Umbilical cord (tissue), 1 donor: ENCODE measurements at regions not wholly inside any gene's neighbourhood (a gene's known extent, or its start where the extent isn't known, plus 50 kb on each side); places are given as distances from the start of the nearest gene placed in this dataset.
A peak's percentile ranks its signal among the peaks of the same experiment; 100 is the strongest.
"Not testable (repeated sequence)": the region's sequence is repeated elsewhere in the genome, so short reads cannot be mapped to it uniquely, and the experiment has no call there.

ENCODE experiments used
- DNase-seq: peaks from one replicate; pipeline ENCODE4 v3.0.0-alpha.2; 2015; ENCODE audit warnings: low spot score

DNA sequence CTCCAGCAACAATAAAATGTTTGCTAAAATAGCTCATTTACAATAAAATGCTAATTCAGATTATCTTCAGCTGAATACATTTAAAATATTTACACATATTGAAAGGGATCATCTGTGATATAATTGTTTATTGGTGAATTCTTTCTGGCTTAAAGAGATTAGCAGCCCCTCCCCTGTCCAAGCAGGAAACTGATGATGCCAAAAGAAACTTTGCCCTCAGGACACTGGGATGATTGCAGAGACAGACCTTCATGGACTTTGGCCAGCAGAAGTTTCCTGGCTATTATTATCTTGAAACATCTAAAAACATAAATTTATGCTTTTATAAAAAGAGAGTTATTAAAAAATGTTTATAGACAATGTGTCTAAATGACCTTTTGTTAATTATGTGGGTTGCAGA is 764.9 kb upstream of the MBL2 start:
- no peak for DNase-seq

DNA sequence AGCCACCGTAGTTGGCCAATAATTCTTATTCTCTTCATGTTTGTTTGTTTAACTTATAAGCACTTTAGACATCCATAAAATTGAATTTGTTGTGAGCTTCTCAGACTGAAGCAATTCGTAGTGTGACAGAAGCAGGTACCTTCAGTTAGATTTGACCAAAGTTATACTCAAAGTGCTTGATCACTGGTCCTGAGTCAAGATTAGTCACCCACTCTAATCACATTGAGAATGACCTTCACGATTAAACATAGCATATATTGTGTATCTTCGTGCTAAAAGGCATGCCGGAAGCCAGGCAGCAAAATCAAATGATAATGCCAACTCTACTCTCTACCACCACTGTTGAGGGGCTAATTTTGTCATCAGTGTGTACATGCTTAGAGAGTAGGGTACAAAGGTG is 763.7 kb upstream of the MBL2 start:
- no peak for DNase-seq

DNA sequence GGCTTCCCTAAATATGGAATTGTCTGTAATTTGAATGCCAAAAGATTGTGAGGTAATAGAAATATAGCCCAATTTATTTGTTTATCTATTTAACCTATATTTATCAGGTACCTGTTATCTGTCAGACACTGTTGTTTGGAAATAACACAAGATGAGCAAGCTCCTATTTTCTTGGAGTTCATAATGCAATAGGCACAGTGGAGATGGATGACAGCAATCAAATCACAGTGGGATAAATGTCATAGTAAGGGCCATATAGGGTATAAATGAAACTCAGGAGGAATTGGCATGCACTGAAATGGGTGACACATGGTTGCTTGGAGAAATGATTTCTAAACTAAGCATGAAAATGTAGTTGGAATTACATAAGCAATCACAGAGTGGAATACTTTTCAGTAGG is 761.8 kb upstream of the MBL2 start:
- DNase-seq, result no peak

DNA sequence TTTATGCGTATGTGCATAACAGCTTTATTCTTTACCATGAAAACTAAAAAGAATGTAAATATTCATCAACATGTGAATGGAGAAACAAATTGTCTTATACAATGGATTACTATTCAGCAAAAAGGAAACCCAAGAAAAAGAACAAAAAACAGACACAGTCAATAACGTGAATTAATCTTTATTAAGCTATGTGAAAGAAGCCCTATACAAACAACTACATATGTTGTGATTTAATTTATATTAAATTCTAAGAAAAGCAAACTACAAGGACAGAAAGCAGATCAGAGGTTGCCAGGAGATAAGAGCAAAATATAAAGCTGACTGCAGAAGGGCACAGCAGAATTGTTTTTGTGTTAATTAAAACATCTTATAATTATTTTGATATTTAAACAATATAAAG is 756.4 kb upstream of the MBL2 start:
- DNase-seq, result no peak

DNA sequence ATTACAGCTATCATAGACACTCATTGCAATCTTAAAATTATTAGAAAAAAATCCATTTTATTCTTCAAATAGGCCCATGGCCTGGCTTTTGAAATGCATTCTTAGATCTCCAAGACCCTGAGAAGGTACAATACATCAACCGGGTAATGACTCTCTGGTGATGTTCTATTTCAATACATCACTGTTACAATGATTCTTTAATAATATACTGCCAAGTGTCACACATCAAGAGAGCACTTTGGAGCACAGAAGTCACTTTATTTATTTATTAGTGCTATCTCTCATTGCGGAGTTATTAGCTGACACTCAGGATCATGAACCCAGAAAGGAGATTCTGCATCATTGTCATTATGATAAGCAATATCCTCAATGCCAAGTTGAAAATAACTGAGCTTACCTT is 748.5 kb upstream of the MBL2 start:
- no peak for DNase-seq

GRCh38 chr10:53508197-53508596 is 735.6 kb upstream of the MBL2 start:
- no peak for DNase-seq

- DNase-seq, result not testable (repeated sequence)
Observed at GRCh38 chr10:53504492-53504891, 731.9 kb upstream of the MBL2 start.

DNA sequence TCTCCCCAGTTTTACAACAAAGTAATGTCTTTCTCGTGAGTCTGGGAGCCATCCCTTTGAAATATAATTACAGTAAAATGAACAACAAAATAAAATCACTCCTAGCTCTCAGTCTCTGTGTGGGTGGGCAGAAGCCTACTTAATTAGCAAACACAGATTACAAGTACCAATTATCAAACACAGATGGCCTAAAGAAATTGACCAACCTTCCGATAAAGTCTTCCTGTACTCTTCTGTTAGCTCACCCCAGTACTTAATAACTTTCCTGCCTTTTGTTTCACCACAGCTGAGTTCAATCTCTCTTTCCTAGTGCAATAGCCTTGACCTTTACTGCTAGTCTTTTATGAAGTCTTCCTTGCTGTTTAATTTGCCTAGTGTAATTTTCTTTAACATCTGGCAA is 719.2 kb upstream of the MBL2 start:
- no peak for DNase-seq

DNA sequence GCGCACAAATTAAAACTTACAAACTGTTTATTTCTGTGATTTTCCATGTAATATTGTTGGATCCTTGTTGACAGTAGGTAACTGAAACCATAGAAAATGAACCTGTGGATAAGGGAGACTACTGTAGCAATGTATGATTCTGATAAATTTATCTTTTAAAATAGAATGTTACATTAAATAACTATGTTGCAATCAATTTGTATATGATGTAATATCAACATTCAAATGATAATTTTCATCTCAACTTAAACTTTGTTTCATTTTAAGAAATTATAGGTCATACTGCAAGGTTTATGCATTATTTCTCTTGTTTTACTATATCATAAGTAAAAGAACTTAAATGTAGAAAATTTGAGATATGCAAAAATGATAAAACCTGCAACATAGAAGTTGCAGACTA is 718.0 kb upstream of the MBL2 start:
- no peak for DNase-seq

- DNase-seq, result peak; percentile 75
Observed at GRCh38 chr10:53489335-53490182, 717.0 kb upstream of the MBL2 start.

- DNase-seq, result no peak
Observed at GRCh38 chr10:53487019-53487983, 714.7 kb upstream of the MBL2 start.

- not testable (repeated sequence) for DNase-seq
Observed at GRCh38 chr10:53485422-53485821, 712.8 kb upstream of the MBL2 start.

DNA sequence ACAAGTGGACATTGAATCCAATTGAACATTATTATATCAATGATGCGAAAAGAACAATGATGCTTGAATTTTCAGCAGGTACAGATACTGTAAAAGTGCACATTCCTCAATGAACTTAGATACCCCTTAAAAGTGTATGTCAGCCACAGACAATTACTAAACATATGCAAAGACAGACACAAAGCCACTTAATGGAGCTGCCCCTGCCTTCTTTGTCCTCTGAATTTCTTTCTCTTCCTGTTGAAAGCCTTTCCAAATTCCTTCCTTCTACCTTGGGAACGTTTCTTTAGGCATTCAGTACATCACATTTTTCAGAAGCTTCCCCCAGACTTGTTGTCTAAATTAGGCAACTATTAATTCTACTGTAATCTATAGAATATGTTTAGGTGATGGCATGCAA is 706.8 kb upstream of the MBL2 start:
- DNase-seq, result no peak

DNA sequence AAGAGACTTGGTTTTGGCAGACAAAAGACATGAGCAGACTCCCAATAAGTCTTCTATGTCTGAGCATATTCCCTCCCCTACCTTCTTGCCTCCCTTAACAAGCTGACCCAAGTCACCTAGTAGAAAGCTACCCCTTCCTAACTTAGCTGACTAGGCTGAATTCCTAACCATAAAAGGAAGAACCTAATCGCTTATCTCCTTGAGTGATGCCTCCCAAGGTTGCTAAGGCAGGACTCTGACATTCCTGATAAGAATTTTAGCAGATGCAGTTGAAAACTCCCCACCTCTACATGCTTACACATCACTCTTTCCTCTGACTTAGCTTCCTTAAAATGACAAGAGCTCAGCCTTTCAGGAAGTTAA is 704.7 kb upstream of the MBL2 start:
- DNase-seq, result no peak

DNA sequence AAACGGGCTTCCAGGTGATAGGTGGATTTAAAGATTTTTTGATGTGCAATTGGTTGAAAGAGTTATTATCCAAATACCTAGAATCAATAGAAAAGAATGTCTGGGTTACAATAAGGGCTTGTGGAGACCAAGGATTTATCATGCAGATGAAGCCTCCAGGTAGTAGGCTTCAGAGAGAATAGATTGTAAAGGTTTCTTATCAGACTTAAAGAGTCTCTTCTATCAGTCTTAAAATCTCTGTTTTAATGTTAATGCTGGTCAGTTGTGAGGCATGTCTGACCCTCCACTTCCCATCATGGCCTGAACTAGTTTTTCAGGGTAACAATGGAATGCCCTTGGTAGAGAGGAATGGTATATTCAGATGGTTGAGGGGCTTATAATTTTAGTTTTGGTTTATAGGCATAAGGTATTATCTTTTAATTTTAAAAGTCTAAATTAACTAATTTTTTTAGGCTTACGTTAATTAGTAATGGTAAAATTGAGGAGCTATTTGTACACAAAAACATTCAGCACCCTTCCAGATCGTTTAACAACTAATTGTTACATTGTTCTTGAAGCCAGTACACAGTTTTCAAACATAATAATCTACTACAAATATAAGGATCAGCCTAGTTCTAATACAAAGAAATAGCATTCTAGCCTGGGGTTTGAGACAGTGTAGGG is 704.2 kb upstream of the MBL2 start:
- DNase-seq, result no peak

GRCh38 chr10:53469383-53469782 is 696.8 kb upstream of the MBL2 start:
- no peak for DNase-seq

GRCh38 chr10:53463539-53463938 is 691.0 kb upstream of the MBL2 start:
- DNase-seq, result no peak

DNA sequence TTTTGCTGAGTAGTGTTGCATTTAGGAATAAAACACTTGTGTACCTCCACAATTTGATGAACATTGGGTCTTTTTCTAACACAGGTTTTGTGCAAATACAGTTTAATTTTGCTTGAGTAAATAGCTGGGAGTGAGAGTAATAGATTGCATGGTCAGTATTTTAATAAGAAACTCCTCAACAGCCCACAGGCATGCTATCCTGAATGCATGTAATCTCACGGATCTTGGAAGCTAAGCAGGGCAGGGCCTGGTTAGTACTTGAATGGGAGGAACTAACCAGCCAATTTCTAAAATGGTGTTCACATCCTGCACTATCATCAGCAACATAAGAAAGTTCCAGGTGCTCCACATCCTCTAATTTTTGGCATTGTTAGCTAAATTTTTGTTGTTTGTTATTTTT is 685.4 kb upstream of the MBL2 start:
- DNase-seq, result no peak

DNA sequence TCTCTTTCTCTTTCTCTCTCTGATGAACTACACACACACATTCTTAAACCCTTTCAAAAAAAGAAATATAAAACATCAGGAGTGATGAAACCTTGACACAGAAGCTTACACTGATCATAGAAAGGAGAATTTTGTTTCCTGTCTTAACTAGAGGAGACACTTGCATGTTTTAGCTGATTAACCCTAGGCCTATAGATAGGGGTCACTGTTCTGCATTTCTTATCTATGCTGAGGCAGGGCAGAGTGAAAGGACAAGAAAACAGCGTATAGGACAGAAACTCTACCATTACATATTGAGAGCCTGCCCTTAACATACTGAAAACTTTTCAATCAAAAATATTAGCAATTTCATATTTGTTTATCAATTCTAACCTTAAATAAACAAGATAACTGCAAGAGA is 680.6 kb upstream of the MBL2 start:
- DNase-seq, result no peak

DNA sequence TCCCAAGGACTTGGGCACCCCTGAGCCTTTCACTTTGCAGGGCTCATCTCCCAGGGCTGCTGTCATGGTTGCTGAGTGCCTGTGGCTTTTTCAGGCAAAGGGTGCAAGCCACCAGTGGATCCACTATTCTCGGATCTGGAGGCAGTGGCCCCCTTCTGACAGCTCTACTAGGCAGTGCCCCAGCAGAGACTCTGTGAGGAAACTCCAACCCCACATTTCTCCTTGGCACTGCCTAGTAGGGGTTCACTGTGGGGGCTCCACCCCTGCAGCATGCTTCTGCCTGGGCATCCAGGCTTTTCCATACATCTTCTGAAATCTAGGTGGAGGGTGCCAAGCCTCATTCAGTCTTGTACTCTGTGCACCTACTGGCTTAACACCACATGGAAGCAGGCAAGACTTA is 675.0 kb upstream of the MBL2 start:
- no peak for DNase-seq

- no peak for DNase-seq
Observed at GRCh38 chr10:53441843-53442242, 669.3 kb upstream of the MBL2 start.

GRCh38 chr10:53440601-53441000 is 668.0 kb upstream of the MBL2 start:
- DNase-seq, result no peak
